ENCODE measurements at regions not wholly inside any gene's neighbourhood (a gene's known extent, or its start where the extent isn't known, plus 50 kb on each side); places are given as distances from the start of the nearest gene placed in this dataset.
"Not testable (repeated sequence)": the region's sequence is repeated elsewhere in the genome, so short reads cannot be mapped to it uniquely, and the experiment has no call there.

- DNase-seq: no peak
Observed at GRCh38 chr16:73427164-73427563, 379.2 kb upstream of the ZFHX3 start.

GRCh38 chr16:73426433-73427160 lies 378.7 kb upstream of the ZFHX3 start:
- no peak for DNase-seq

GRCh38 chr16:73420676-73421075 lies 372.7 kb upstream of the ZFHX3 start:
- DNase-seq: no peak

- DNase-seq: no peak
Observed at GRCh38 chr16:73420244-73420643, 372.3 kb upstream of the ZFHX3 start.

- DNase-seq: no peak
Observed at GRCh38 chr16:73418691-73419090, 370.8 kb upstream of the ZFHX3 start.

- DNase-seq: no peak
Observed at GRCh38 chr16:73418051-73418450, 370.1 kb upstream of the ZFHX3 start.

- no peak for DNase-seq
Observed at GRCh38 chr16:73415286-73415685, 367.4 kb upstream of the ZFHX3 start.

- DNase-seq: no peak
Observed at GRCh38 chr16:73414638-73415037, 366.7 kb upstream of the ZFHX3 start.

- DNase-seq: no peak
Observed at GRCh38 chr16:73413830-73414190, 365.9 kb upstream of the ZFHX3 start.

- no peak for DNase-seq
Observed at GRCh38 chr16:73413091-73413829, 365.3 kb upstream of the ZFHX3 start.

GRCh38 chr16:73412416-73412815 lies 364.5 kb upstream of the ZFHX3 start:
- no peak for DNase-seq

GRCh38 chr16:73408716-73409115 lies 360.8 kb upstream of the ZFHX3 start:
- DNase-seq: no peak

GRCh38 chr16:73408311-73408710 lies 360.4 kb upstream of the ZFHX3 start:
- DNase-seq: no peak

- no peak for DNase-seq
Observed at GRCh38 chr16:73405851-73406250, 357.9 kb upstream of the ZFHX3 start.

- no peak for DNase-seq
Observed at GRCh38 chr16:73404001-73404400, 356.1 kb upstream of the ZFHX3 start.

GRCh38 chr16:73403291-73403690 lies 355.4 kb upstream of the ZFHX3 start:
- DNase-seq: no peak

GRCh38 chr16:73400951-73401350 lies 353.0 kb upstream of the ZFHX3 start:
- DNase-seq: no peak

GRCh38 chr16:73399997-73400396 lies 352.1 kb upstream of the ZFHX3 start:
- DNase-seq: no peak

- no peak for DNase-seq
Observed at GRCh38 chr16:73399486-73399885, 351.6 kb upstream of the ZFHX3 start.

- not testable (repeated sequence) for DNase-seq
Observed at GRCh38 chr16:73398604-73399003, 350.7 kb upstream of the ZFHX3 start.

GRCh38 chr16:73396556-73396955 lies 348.6 kb upstream of the ZFHX3 start:
- no peak for DNase-seq

GRCh38 chr16:73390936-73391335 lies 343.0 kb upstream of the ZFHX3 start:
- DNase-seq: no peak

GRCh38 chr16:73390491-73390890 lies 342.6 kb upstream of the ZFHX3 start:
- no peak for DNase-seq

GRCh38 chr16:73389085-73389484 lies 341.2 kb upstream of the ZFHX3 start:
- DNase-seq: no peak

- no peak for DNase-seq
Observed at GRCh38 chr16:73387979-73388378, 340.1 kb upstream of the ZFHX3 start.

All from NCI-H1436 (cell line).